ENCODE measurements at regions not wholly inside any gene's neighbourhood (a gene's known extent, or its start where the extent isn't known, plus 50 kb on each side); places are given as distances from the start of the nearest gene placed in this dataset.
A peak's percentile ranks its signal among the peaks of the same experiment; 100 is the strongest.
"Not testable (repeated sequence)": the region's sequence is repeated elsewhere in the genome, so short reads cannot be mapped to it uniquely, and the experiment has no call there.

- TF ChIP-seq, protein P1, sequence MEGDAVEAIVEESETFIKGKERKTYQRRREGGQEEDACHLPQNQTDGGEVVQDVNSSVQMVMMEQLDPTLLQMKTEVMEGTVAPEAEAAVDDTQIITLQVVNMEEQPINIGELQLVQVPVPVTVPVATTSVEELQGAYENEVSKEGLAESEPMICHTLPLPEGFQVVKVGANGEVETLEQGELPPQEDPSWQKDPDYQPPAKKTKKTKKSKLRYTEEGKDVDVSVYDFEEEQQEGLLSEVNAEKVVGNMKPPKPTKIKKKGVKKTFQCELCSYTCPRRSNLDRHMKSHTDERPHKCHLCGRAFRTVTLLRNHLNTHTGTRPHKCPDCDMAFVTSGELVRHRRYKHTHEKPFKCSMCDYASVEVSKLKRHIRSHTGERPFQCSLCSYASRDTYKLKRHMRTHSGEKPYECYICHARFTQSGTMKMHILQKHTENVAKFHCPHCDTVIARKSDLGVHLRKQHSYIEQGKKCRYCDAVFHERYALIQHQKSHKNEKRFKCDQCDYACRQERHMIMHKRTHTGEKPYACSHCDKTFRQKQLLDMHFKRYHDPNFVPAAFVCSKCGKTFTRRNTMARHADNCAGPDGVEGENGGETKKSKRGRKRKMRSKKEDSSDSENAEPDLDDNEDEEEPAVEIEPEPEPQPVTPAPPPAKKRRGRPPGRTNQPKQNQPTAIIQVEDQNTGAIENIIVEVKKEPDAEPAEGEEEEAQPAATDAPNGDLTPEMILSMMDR (IDR thresholded peaks at IDR 0.05; ENCODE audit: low read length, missing control alignments): no peak
- no peak overlapping the region for H3K4me3 ChIP-seq (replicated peaks; ENCODE audit: low read depth, low read length)
- peak; percentile 1 for DNase-seq (ENCODE audit: low read depth)
Measured at GRCh38 chrX:121570072-121570841, 522.8 kb downstream of the GLUD2 start.

DNA sequence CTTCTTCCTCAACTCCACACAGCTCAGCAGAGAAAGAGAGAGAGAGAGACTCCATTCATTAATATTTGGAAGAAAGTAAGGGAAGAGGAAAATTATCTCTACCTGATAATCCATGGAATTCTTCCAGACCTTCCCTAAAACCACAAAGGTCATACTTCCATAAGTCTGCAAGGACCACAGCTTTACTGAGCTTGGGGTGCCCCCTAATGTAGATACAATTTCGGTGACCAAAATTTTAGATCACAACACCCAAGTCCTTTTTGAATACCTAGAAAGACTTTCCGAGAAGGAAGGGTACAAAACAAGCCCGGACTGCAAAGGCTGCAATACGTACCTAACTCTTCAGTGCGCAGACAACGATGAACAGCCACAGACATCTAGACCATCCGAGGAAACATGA lies 523.9 kb downstream of the GLUD2 start:
- no peak overlapping the region for H3K4me3 ChIP-seq (replicated peaks; ENCODE audit: low read depth, low read length)
- DNase-seq (ENCODE audit: low read depth): no peak
- TF ChIP-seq, protein P1 (IDR thresholded peaks at IDR 0.05; ENCODE audit: low read length, missing control alignments): no peak

DNA sequence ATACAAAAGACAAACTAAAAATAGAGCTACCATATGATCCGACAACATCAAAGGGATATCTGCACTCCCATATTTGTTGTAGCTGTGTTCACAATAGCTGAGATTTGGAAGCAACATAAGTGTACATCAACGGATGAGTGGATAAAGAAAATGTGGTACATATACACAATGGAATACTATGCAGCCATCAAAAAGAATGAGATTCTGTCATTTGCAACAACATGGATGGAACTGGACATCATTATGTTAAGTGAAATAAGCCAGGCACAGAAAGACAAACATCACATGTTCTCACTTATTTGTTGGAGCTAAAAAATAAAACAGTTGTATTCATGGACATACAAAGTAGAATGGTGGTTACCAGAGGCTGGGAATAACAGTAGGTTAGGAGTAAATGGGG lies 527.0 kb downstream of the GLUD2 start:
- DNase-seq (ENCODE audit: low read depth); H3K4me3 ChIP-seq (replicated peaks; ENCODE audit: low read depth, low read length): not testable (repeated sequence)

DNA sequence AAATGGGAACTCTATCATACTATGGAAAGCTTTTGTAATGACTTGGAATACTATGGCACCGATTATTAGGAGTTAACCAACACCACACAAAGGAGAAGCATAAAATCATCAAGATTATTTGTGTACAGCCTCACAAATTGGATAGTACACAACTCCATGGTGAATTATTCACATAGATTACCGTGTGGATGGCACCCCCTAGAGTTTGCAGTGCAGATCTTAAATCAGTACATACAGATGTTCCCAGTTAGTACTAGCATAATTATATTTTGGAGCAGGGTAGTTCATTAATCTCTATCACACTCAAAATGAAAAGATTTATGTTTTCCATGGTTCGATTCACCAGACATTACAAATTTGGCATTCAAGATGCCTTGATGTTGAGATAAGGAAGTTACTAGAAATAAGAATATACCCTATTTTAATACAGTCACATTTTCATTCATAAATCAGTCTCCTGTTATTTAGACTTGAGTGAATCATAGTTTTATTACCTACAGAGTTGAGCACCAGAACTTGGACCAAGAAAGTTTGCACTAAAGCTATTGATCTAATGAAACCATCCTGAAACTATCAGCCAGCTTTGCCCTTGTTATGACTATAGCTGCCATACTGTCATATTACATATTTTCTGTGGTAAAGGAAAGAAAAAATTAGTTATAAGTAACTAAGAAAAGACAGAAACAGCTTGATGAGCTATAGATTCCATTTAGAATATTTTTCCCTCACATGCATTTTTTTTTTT lies 531.8 kb downstream of the GLUD2 start:
- TF ChIP-seq, protein P1 (IDR thresholded peaks at IDR 0.05; ENCODE audit: low read length, missing control alignments): peak; percentile 35
- peak; percentile 53 for DNase-seq (ENCODE audit: low read depth)
- no peak overlapping the region for H3K4me3 ChIP-seq (replicated peaks; ENCODE audit: low read depth, low read length)

- TF ChIP-seq, protein P1 (IDR thresholded peaks at IDR 0.05; ENCODE audit: low read length, missing control alignments): no peak
Measured at GRCh38 chrX:121581885-121582284, 534.5 kb downstream of the GLUD2 start.

DNA sequence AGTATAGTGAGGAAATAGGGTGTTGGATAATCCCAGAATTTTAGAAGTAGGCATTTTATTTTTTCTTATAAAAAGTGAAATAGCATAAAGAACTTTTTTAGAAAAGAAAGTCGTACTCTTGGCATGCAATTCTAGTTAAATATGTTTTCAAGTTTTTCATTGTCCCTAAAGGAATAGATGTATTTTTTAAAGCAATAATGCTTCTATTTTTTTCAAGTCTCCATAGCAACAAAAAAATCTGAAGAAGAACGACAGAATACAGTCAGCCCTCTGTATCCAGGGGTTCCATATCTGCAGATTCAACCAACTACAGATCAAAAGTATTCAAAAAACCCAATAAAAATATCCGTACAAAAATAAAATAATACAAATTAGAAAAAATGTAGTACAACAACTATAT lies 538.2 kb downstream of the GLUD2 start:
- TF ChIP-seq, protein P1 (IDR thresholded peaks at IDR 0.05; ENCODE audit: low read length, missing control alignments): no peak
- no peak overlapping the region for H3K4me3 ChIP-seq (replicated peaks; ENCODE audit: low read depth, low read length)
- no peak for DNase-seq (ENCODE audit: low read depth)

More at GRCh38 chrX:121581885-121582284, 534.5 kb downstream of the GLUD2 start:
- H3K4me3 ChIP-seq (replicated peaks; ENCODE audit: low read depth, low read length): no peak overlapping the region
- DNase-seq (ENCODE audit: low read depth): no peak

GRCh38 chrX:121592884-121593283 lies 545.5 kb downstream of the GLUD2 start:
- TF ChIP-seq, protein P1 (IDR thresholded peaks at IDR 0.05; ENCODE audit: low read length, missing control alignments): no peak
- DNase-seq (ENCODE audit: low read depth): no peak

More at GRCh38 chrX:121592884-121593283, 545.5 kb downstream of the GLUD2 start:
- no peak overlapping the region for H3K4me3 ChIP-seq (replicated peaks; ENCODE audit: low read depth, low read length)

Measured in fibroblast of pulmonary artery (primary cell).